Ishikawa (cell line): ENCODE measurements at regions not wholly inside any gene's neighbourhood (a gene's known extent, or its start where the extent isn't known, plus 50 kb on each side); places are given as distances from the start of the nearest gene placed in this dataset.

Experiments
- CEBPB ChIP-seq: IDR thresholded peaks from 2 replicates; pipeline ENCODE4 v1.6.1; 2012
- CREB1 ChIP-seq: IDR thresholded peaks from 2 replicates; pipeline ENCODE4 v1.6.1; 2012; ENCODE audit warnings: low read depth
- EGR1 ChIP-seq: IDR thresholded peaks from 2 replicates; pipeline ENCODE4 v1.6.1; 2012
- EP300 ChIP-seq: IDR thresholded peaks from 2 replicates; pipeline ENCODE4 v1.6.1; 2012; ENCODE audit warnings: borderline replicate concordance
- FOXM1 ChIP-seq: IDR thresholded peaks from 2 replicates; pipeline ENCODE4 v1.6.1; 2012; ENCODE audit warnings: low read depth, borderline replicate concordance
- MAX ChIP-seq: IDR thresholded peaks from 2 replicates; pipeline ENCODE4 v1.6.1; 2012
- NFIC ChIP-seq: IDR thresholded peaks from 2 replicates; pipeline ENCODE4 v1.6.1; 2012
- RAD21 ChIP-seq: IDR thresholded peaks from 2 replicates; pipeline ENCODE4 v1.6.1; 2012; ENCODE audit warnings: low read depth
- REST ChIP-seq: IDR thresholded peaks from 2 replicates; pipeline ENCODE4 v1.6.1; 2012; ENCODE audit warnings: low read depth, mild to moderate bottlenecking
- TAF1 ChIP-seq: IDR thresholded peaks from 2 replicates; pipeline ENCODE4 v1.6.1; 2012; ENCODE audit warnings: low read depth, mild to moderate bottlenecking
- TCF12 ChIP-seq: IDR thresholded peaks from 2 replicates; pipeline ENCODE4 v1.6.1; 2012; ENCODE audit warnings: low read depth
- TEAD4 ChIP-seq: IDR thresholded peaks from 2 replicates; pipeline ENCODE4 v1.6.1; 2012
- USF1 ChIP-seq: IDR thresholded peaks from 2 replicates; pipeline ENCODE4 v1.6.1; 2012
- YY1 ChIP-seq: IDR thresholded peaks from 2 replicates; pipeline ENCODE4 v1.6.1; 2012; ENCODE audit warnings: low read depth
- ZBTB7A ChIP-seq: IDR thresholded peaks from 2 replicates; pipeline ENCODE4 v1.6.1; 2012; ENCODE audit warnings: low read depth

GRCh38 chr7:382043-382400 lies 92.1 kb downstream of the FOXL3 start:
- TF ChIP-seq USF1 (no peak), RAD21 (no peak), NFIC (no peak), TEAD4 (no peak), TAF1 (no peak), ZBTB7A (no peak)

GRCh38 chr7:386385-386784 lies 96.4 kb downstream of the FOXL3 start:
- TF ChIP-seq TAF1 (no peak), REST (no peak), FOXM1 (no peak), CEBPB (no peak), YY1 (no peak), ZBTB7A (no peak), TEAD4 (no peak), NFIC (no peak), EP300 (no peak), EGR1 (no peak), CREB1 (no peak)

- TF ChIP-seq EP300 (no peak), RAD21 (no peak), TEAD4 (no peak), TAF1 (no peak), TCF12 (no peak)
These were observed 97.4 kb downstream of the FOXL3 start for GRCh38 chr7:387132-388022.

GRCh38 chr7:388023-388960 lies 98.3 kb downstream of the FOXL3 start:
- TF ChIP-seq MAX (no peak), FOXM1 (no peak), REST (no peak), RAD21 (no peak), YY1 (no peak), CEBPB (no peak), TEAD4 (no peak), ZBTB7A (no peak), USF1 (no peak), CREB1 (no peak), NFIC (no peak), EP300 (no peak), TAF1 (no peak), EGR1 (no peak)

GRCh38 chr7:388961-389701 lies 99.2 kb downstream of the FOXL3 start:
- TF ChIP-seq RAD21 (no peak), EP300 (no peak), CEBPB (no peak), USF1 (no peak), MAX (no peak), TEAD4 (no peak), NFIC (no peak), REST (no peak)
